Smooth muscle cell (in vitro differentiated cells): ENCODE measurements at regions not wholly inside any gene's neighbourhood (a gene's known extent, or its start where the extent isn't known, plus 50 kb on each side); places are given as distances from the start of the nearest gene placed in this dataset.

Experiments used
- DNase-seq: peaks from one replicate; lab custom pipeline; 2025; ENCODE audit not compliant: unreplicated experiment; lab: John Stamatoyannopoulos, UW
- H2AFZ ChIP-seq: fragments of 200-600 bp; sonication (generic); 2 replicates; pipeline ENCODE4 v1.6.0; 2016; ENCODE audit warnings: antibody characterized with exemption, low read depth, mild to moderate bottlenecking
- H3F3A ChIP-seq: fragments of 200-600 bp; sonication (generic); 2 replicates; pipeline ENCODE4 v1.6.0; 2017; ENCODE audit warnings: antibody characterized with exemption, low read depth
- H3K27ac ChIP-seq: fragments of 200-600 bp; sonication (generic); 2 replicates; pipeline ENCODE4 v1.5.1; 2016; ENCODE audit warnings: low read depth, mild to moderate bottlenecking
- H3K27me3 ChIP-seq: fragments of 200-600 bp; sonication (generic); 2 replicates; pipeline ENCODE4 v1.6.1; 2016; ENCODE audit warnings: low read depth, mild to moderate bottlenecking
- H3K36me3 ChIP-seq: fragments of 200-600 bp; sonication (generic); 2 replicates; pipeline ENCODE4 v1.5.1; 2016; ENCODE audit warnings: low read depth
- H3K4me1 ChIP-seq: fragments of 200-600 bp; sonication (generic); 2 replicates; pipeline ENCODE4 v1.5.1; 2016; ENCODE audit warnings: low read depth
- H3K4me2 ChIP-seq: fragments of 200-600 bp; sonication (generic); 2 replicates; pipeline ENCODE4 v1.6.0; 2016; ENCODE audit warnings: mild to moderate bottlenecking
- H3K4me3 ChIP-seq: fragments of 200-600 bp; sonication (generic); 2 replicates; pipeline ENCODE4 v1.5.1; 2016; ENCODE audit warnings: mild to moderate bottlenecking
- H3K79me2 ChIP-seq: fragments of 200-600 bp; sonication (generic); 2 replicates; pipeline ENCODE4 v1.6.0; 2016; ENCODE audit warnings: low read depth, mild to moderate bottlenecking
- H3K9ac ChIP-seq: fragments of 200-600 bp; sonication (generic); 2 replicates; pipeline ENCODE4 v1.6.0; 2016; ENCODE audit warnings: low read depth
- H3K9me3 ChIP-seq: fragments of 200-600 bp; sonication (generic); replicated peaks from 2 replicates; pipeline ENCODE4 v1.5.1; 2016; ENCODE audit warnings: low read depth
- H4K20me1 ChIP-seq: fragments of 200-600 bp; sonication (generic); 2 replicates; pipeline ENCODE4 v1.6.0; 2016; ENCODE audit warnings: low read depth
- WGBS: methylation state at CpG from one replicate; pipeline ENCODE4 v1.1.7; 2016; ENCODE audit warnings: low lambda C conversion rate; 5-methylcytosine and 5-hydroxymethylcytosine counted together
- TF ChIP-seq, protein P1 (sequence below): fragments of 200-600 bp; sonication (generic); IDR thresholded peaks from 2 replicates; pipeline ENCODE4 v1.5.1; 2017; ENCODE audit warnings: borderline replicate concordance, mild to moderate bottlenecking, antibody characterized with exemption; ENCODE audit not compliant: insufficient read depth, poor library complexity, severe bottlenecking

DNA sequence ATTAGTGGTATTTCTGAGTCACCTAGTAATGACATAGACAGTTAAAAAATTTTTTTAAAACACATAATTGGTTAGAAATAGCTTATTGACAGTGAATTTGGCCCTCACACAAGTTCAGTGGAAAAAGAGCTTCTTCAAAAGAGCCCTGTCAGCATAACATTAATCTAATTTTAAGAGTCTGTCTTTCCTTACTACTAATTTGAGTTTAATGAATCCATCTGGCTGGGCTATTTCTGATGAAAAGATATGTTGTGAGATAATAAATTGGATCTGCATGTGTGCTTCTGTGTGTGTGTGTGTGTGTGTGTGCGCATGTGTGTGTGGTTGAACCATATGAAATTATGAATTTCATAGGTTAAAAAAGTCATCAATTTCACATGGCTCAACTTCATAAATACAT is 1045.2 kb downstream of the FLRT2 start:
- H3K36me3 ChIP-seq, result no peaks in the 10 kb centered on the region
- H2AFZ ChIP-seq, result peak overlapping the region; percentile 67
- H3K4me3 ChIP-seq, result no peak overlapping the region
- peak overlapping the region; percentile 73 for H3K4me2 ChIP-seq
- no peaks in the 10 kb centered on the region for H3K79me2 ChIP-seq
- H4K20me1 ChIP-seq, result no peaks in the 10 kb centered on the region
- peak overlapping the region; percentile 45 for H3K9ac ChIP-seq
- H3K27ac ChIP-seq, result peak overlapping the region; percentile 92
- WGBS, result 100% methylated on average over 1 of the region's 1 CpG
- no peaks in the 10 kb centered on the region for H3K4me1 ChIP-seq
- no peaks in the 10 kb centered on the region for H3K9me3 ChIP-seq
- H3K27me3 ChIP-seq, result no peaks in the 10 kb centered on the region
- no peaks in the 10 kb centered on the region for H3F3A ChIP-seq
- DNase-seq, result no peak
- TF ChIP-seq, protein P1, sequence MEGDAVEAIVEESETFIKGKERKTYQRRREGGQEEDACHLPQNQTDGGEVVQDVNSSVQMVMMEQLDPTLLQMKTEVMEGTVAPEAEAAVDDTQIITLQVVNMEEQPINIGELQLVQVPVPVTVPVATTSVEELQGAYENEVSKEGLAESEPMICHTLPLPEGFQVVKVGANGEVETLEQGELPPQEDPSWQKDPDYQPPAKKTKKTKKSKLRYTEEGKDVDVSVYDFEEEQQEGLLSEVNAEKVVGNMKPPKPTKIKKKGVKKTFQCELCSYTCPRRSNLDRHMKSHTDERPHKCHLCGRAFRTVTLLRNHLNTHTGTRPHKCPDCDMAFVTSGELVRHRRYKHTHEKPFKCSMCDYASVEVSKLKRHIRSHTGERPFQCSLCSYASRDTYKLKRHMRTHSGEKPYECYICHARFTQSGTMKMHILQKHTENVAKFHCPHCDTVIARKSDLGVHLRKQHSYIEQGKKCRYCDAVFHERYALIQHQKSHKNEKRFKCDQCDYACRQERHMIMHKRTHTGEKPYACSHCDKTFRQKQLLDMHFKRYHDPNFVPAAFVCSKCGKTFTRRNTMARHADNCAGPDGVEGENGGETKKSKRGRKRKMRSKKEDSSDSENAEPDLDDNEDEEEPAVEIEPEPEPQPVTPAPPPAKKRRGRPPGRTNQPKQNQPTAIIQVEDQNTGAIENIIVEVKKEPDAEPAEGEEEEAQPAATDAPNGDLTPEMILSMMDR, result no peak

DNA sequence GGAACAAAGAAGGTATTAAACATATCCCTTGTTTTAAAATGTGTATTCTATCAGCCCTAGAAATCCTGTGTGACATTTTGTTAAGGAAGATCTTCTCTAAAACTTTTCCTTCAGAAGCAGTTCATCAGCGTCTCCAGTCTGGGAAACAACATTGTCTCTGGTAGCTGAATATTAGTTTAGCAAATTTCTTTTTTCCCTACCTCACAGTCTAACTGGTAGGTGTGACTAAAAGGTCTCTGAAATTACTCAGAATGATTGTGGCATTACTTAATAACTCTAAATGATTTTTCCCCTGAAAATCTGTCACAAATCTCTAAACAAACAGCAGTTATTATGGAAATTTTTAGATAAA is 1044.8 kb downstream of the FLRT2 start:
- H3K4me3 ChIP-seq, result no peak overlapping the region
- H4K20me1 ChIP-seq, result no peaks in the 10 kb centered on the region
- no peaks in the 10 kb centered on the region for H3F3A ChIP-seq
- peak overlapping the region; percentile 67 for H2AFZ ChIP-seq
- WGBS, result 74% methylated on average over 1 of the region's 1 CpG
- H3K9ac ChIP-seq, result peak overlapping the region; percentile 45
- TF ChIP-seq, protein P1, result no peak
- H3K79me2 ChIP-seq, result no peaks in the 10 kb centered on the region
- no peak for DNase-seq
- H3K4me1 ChIP-seq, result no peaks in the 10 kb centered on the region
- no peaks in the 10 kb centered on the region for H3K9me3 ChIP-seq
- H3K27me3 ChIP-seq, result no peaks in the 10 kb centered on the region
- peak overlapping the region; percentile 92 for H3K27ac ChIP-seq
- H3K4me2 ChIP-seq, result peak overlapping the region; percentile 73
- no peaks in the 10 kb centered on the region for H3K36me3 ChIP-seq

- peak overlapping the region; percentile 45 for H3K9ac ChIP-seq
- DNase-seq, result no peak
- TF ChIP-seq, protein P1, result no peak
- H2AFZ ChIP-seq, result peak overlapping the region; percentile 67
- H3K4me3 ChIP-seq, result no peak overlapping the region
- peak overlapping the region; percentile 92 for H3K27ac ChIP-seq
- no peaks in the 10 kb centered on the region for H3K79me2 ChIP-seq
- WGBS, result 56% methylated on average over 10 of the region's 10 CpGs
- H3K27me3 ChIP-seq, result no peaks in the 10 kb centered on the region
- H4K20me1 ChIP-seq, result no peaks in the 10 kb centered on the region
- no peaks in the 10 kb centered on the region for H3K4me1 ChIP-seq
- peak overlapping the region; percentile 73 for H3K4me2 ChIP-seq
- H3F3A ChIP-seq, result no peaks in the 10 kb centered on the region
- H3K36me3 ChIP-seq, result no peaks in the 10 kb centered on the region
- H3K9me3 ChIP-seq, result no peaks in the 10 kb centered on the region
Measured at GRCh38 chr14:86574051-86574777, 1044.3 kb downstream of the FLRT2 start.

DNA sequence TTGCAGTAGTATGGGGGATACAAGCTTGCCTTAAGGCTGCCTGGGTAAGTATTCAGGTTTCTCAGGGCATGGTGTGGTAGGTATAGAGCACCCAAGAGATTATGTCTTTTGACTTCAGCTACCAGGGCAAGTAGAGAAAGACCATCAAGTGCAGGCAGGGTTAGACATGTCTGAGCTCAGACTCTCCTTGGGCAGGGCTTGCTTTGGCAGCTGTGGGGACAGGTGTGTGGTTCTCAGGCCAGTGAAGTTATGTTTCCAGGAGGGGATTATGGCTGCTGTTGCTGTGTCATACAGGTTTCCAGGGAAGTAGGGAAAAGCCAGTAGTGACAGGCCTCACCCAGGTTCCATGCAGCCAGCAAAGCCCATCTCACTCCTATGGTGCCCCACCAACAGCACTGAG is 1040.4 kb downstream of the FLRT2 start:
- Histone ChIP-seq H4K20me1 (no peaks in the 10 kb centered on the region), H3K4me1 (no peaks in the 10 kb centered on the region), H3K9ac (no peak overlapping the region), H3K27ac (no peak overlapping the region), H3K4me3 (no peak overlapping the region), H3K9me3 (no peaks in the 10 kb centered on the region), H2AFZ (no peak overlapping the region), H3F3A (no peaks in the 10 kb centered on the region), H3K27me3 (no peaks in the 10 kb centered on the region), H3K36me3 (no peaks in the 10 kb centered on the region), H3K79me2 (no peaks in the 10 kb centered on the region), H3K4me2 (no peak overlapping the region)
- TF ChIP-seq, protein P1, result no peak
- DNase-seq, result no peak
